HEK293 (cell line): ENCODE measurements at regions not wholly inside any gene's neighbourhood (a gene's known extent, or its start where the extent isn't known, plus 50 kb on each side); places are given as distances from the start of the nearest gene placed in this dataset.

Experiments used
- CTCF ChIA-PET: fragments of 350-600 bp; formaldehyde crosslinking; extraction: SDS; loops from one replicate; lab custom pipeline; 2021; ENCODE audit warnings: antibody characterized with exemption; lab: Yijun Ruan, JAX
- POLR2A ChIA-PET: fragments of 300-600 bp; formaldehyde crosslinking; extraction: SDS; loops from one replicate; lab custom pipeline; 2020; ENCODE audit warnings: antibody characterized with exemption, inconsistent platforms; lab: Yijun Ruan, JAX
- H3K27ac ChIP-seq: fragments of 200-500 bp; sonication (Bioruptor generic); 2 replicates; pipeline ENCODE4 v1.5.1; 2014; ENCODE audit warnings: low read depth, low read length, control low read depth, inconsistent platforms; ENCODE audit errors: extremely low read depth
- H3K36me3 ChIP-seq, 2 experiments: fragments of 200-500 bp in 1 of 2; sonication (Bioruptor generic) in 1 of 2; 1 replicate in 1 of 2; 2 replicates in 1 of 2; pipeline ENCODE4 v1.5.1; 2014 to 2017; ENCODE audit warnings: inconsistent platforms in 2 of 2, low read length in 2 of 2; ENCODE audit not compliant: control insufficient read depth in 2 of 2, insufficient read depth in 1 of 2
- H3K4me1 ChIP-seq: fragments of 200-500 bp; sonication (Bioruptor generic); 2 replicates; pipeline ENCODE4 v1.5.1; 2014; ENCODE audit warnings: mild to moderate bottlenecking, low read length, inconsistent platforms; ENCODE audit not compliant: control insufficient read depth, insufficient read depth
- H3K4me3 ChIP-seq: 2 replicates; pipeline ENCODE4 v1.5.1; 2011; ENCODE audit warnings: low read depth, mild to moderate bottlenecking, control low read depth, low read length, moderate library complexity
- H3K9me3 ChIP-seq: fragments of 200-500 bp; sonication (Bioruptor generic); 2 replicates; pipeline ENCODE4 v1.5.1; 2014; ENCODE audit warnings: low read depth, low read length, inconsistent platforms; ENCODE audit not compliant: control insufficient read depth, insufficient read depth
- BCL11B ChIP-seq: fragments of 450-650 bp; formaldehyde crosslinking; IDR thresholded peaks from 2 replicates; pipeline ENCODE4 v1.5.1; 2016; ENCODE audit warnings: low read depth, missing biosample characterization, missing genetic modification characterization
- GLIS1 ChIP-seq: fragments of 450-650 bp; formaldehyde crosslinking; IDR thresholded peaks from 2 replicates; pipeline ENCODE4 v1.5.1; 2016; ENCODE audit warnings: missing biosample characterization, missing genetic modification characterization
- IKZF3 ChIP-seq: fragments of 450-650 bp; IDR thresholded peaks from 2 replicates; pipeline ENCODE4 v1.5.0; 2018; ENCODE audit warnings: missing biosample characterization, mild to moderate bottlenecking, missing genetic modification characterization, moderate library complexity
- KLF9 ChIP-seq: fragments of 450-650 bp; formaldehyde crosslinking; IDR thresholded peaks from 2 replicates; pipeline ENCODE4 v1.5.1; 2016; ENCODE audit warnings: missing biosample characterization, missing genetic modification characterization, low read depth
- REPIN1 ChIP-seq: fragments of 450-650 bp; formaldehyde crosslinking; IDR thresholded peaks from 2 replicates; pipeline ENCODE4 v1.5.1; 2017; ENCODE audit warnings: missing biosample characterization, missing genetic modification characterization, low read depth
- REST ChIP-seq: fragments of 450-650 bp; formaldehyde crosslinking; IDR thresholded peaks from 2 replicates; pipeline ENCODE4 v1.5.1; 2016; ENCODE audit warnings: missing biosample characterization, missing genetic modification characterization
- SETDB1 ChIP-seq: IDR thresholded peaks from one replicate; pipeline ENCODE4 v1.6.1; 2017; ENCODE audit warnings: mild to moderate bottlenecking, low read length, moderate library complexity, mixed read lengths; ENCODE audit not compliant: insufficient read length
- SP2 ChIP-seq: fragments of 450-650 bp; formaldehyde crosslinking; IDR thresholded peaks from 2 replicates; pipeline ENCODE4 v1.5.1; 2016; ENCODE audit warnings: missing biosample characterization, missing genetic modification characterization
- SP3 ChIP-seq: fragments of 450-650 bp; formaldehyde crosslinking; IDR thresholded peaks from 2 replicates; pipeline ENCODE4 v1.5.1; 2016; ENCODE audit warnings: missing biosample characterization, missing genetic modification characterization
- WT1 ChIP-seq: fragments of 450-650 bp; formaldehyde crosslinking; IDR thresholded peaks from 2 replicates; pipeline ENCODE4 v1.5.1; 2016; ENCODE audit warnings: missing biosample characterization, missing genetic modification characterization
- ZNF112 ChIP-seq: fragments of 450-650 bp; formaldehyde crosslinking; IDR thresholded peaks from 2 replicates; pipeline ENCODE4 v1.5.0; 2017; ENCODE audit warnings: missing biosample characterization, missing genetic modification characterization
- ZNF19 ChIP-seq: fragments of 450-650 bp; formaldehyde crosslinking; IDR thresholded peaks from 2 replicates; pipeline ENCODE4; 2016; ENCODE audit warnings: missing biosample characterization, missing genetic modification characterization, low read depth
- ZNF221 ChIP-seq: fragments of 450-650 bp; formaldehyde crosslinking; IDR thresholded peaks from 2 replicates; pipeline ENCODE4 v1.5.1; 2017; ENCODE audit warnings: missing biosample characterization, missing genetic modification characterization, borderline replicate concordance
- ZNF266 ChIP-seq: fragments of 450-650 bp; formaldehyde crosslinking; IDR thresholded peaks from 2 replicates; pipeline ENCODE4 v1.5.1; 2016; ENCODE audit warnings: missing biosample characterization, missing genetic modification characterization, low read depth
- ZNF292 ChIP-seq: fragments of 450-650 bp; formaldehyde crosslinking; IDR thresholded peaks from 2 replicates; pipeline ENCODE4 v1.5.1; 2016; ENCODE audit warnings: low read depth, missing biosample characterization, missing genetic modification characterization, borderline replicate concordance
- ZNF354C ChIP-seq: fragments of 450-650 bp; formaldehyde crosslinking; IDR thresholded peaks from 2 replicates; pipeline ENCODE4 v1.5.1; 2016; ENCODE audit warnings: missing biosample characterization, missing genetic modification characterization, low read depth, borderline replicate concordance
- ZNF404 ChIP-seq: fragments of 450-650 bp; formaldehyde crosslinking; IDR thresholded peaks from 2 replicates; pipeline ENCODE4 v1.5.1; 2017; ENCODE audit warnings: missing biosample characterization, missing genetic modification characterization
- ZNF596 ChIP-seq: fragments of 450-650 bp; IDR thresholded peaks from 2 replicates; pipeline ENCODE4 v1.5.0; 2018; ENCODE audit warnings: missing biosample characterization, mild to moderate bottlenecking, missing genetic modification characterization, moderate library complexity
- ZNF677 ChIP-seq: fragments of 450-650 bp; IDR thresholded peaks from 2 replicates; pipeline ENCODE4 v1.5.0; 2018; ENCODE audit warnings: missing biosample characterization, mild to moderate bottlenecking, missing genetic modification characterization, moderate library complexity
- ZSCAN5A ChIP-seq: fragments of 450-650 bp; formaldehyde crosslinking; IDR thresholded peaks from 2 replicates; pipeline ENCODE4 v1.5.1; 2016; ENCODE audit warnings: missing biosample characterization, missing genetic modification characterization

GRCh38 chr7:54813398-54813797, 54.4 kb upstream of the SEC61G start:
- no peak for TF ChIP-seq SETDB1
- TF ChIP-seq, all 188 proteins: peak for 0
- Histone ChIP-seq H3K36me3 (no peaks in the 10 kb centered on the region), H3K4me3 (no peak overlapping the region), H3K9me3 (no peaks in the 10 kb centered on the region), H3K27ac (no peak overlapping the region), H3K4me1 (no peaks in the 10 kb centered on the region)
- POLR2A ChIA-PET = no interaction called here
- CTCF ChIA-PET = interaction anchor here (0.6 kb wide), 1 partner anchor 25 kb away, joined by 3 read pairs; no protein-coding TSS in a partner anchor

- H3K27ac ChIP-seq = no peak overlapping the region
- ChIA-PET CTCF (no interaction called here), POLR2A (no interaction called here)
- H3K4me1 ChIP-seq = no peaks in the 10 kb centered on the region
- TF ChIP-seq ZNF266 (tag by site-specific recombination) = no peak
- no peak for TF ChIP-seq ZNF596 (tag by site-specific recombination)
- no peak for TF ChIP-seq BCL11B (tag by site-specific recombination)
- TF ChIP-seq REST (tag by site-specific recombination) = no peak
- no peak for TF ChIP-seq IKZF3 (tag by site-specific recombination)
- TF ChIP-seq ZNF354C = no peak
- no peak for TF ChIP-seq REPIN1 (tag by site-specific recombination)
- no peak for TF ChIP-seq ZNF292 (tag by site-specific recombination)
- no peak for TF ChIP-seq KLF9
- TF ChIP-seq ZNF404 (tag by site-specific recombination) = no peak
- TF ChIP-seq ZNF19 = no peak
- no peak for TF ChIP-seq SP3 (tag by site-specific recombination)
- TF ChIP-seq ZNF677 (tag by site-specific recombination) = no peak
- TF ChIP-seq ZNF112 (tag by site-specific recombination) = no peak
- no peak for TF ChIP-seq ZSCAN5A (tag by site-specific recombination)
- no peak for TF ChIP-seq GLIS1 (tag by site-specific recombination)
- no peak for TF ChIP-seq WT1 (tag by site-specific recombination)
- TF ChIP-seq SP2 (tag by site-specific recombination) = no peak
- TF ChIP-seq ZNF221 (tag by site-specific recombination) = no peak
- H3K9me3 ChIP-seq = no peaks in the 10 kb centered on the region
- no peaks in the 10 kb centered on the region for H3K36me3 ChIP-seq
- H3K4me3 ChIP-seq = no peak overlapping the region
Measured at GRCh38 chr7:54814401-54814800, 55.4 kb upstream of the SEC61G start.
